A549 (cell line): ENCODE measurements at regions not wholly inside any gene's neighbourhood (a gene's known extent, or its start where the extent isn't known, plus 50 kb on each side); places are given as distances from the start of the nearest gene placed in this dataset.

Experiments
- ATAC-seq, 2 experiments: fragments of 200-7000 bp in 1 of 2; fragments of >200 bp in 1 of 2; cut with Nextera tagmentation in 1 of 2; cut with Tn5 transposase in 1 of 2; 3 replicates each; pipeline versions ENCODE4 v1.8.0 to v1.9.1; 2018 to 2020; ENCODE audit warnings: mild to moderate bottlenecking in 1 of 2, moderate library complexity in 1 of 2
- CTCF ChIA-PET: fragments of 300-600 bp; sonication (Branson Sonifier 250); formaldehyde crosslinking; extraction: SDS; loops from one replicate; lab custom pipeline; 2021; ENCODE audit warnings: antibody characterized with exemption, inconsistent platforms; lab: Yijun Ruan, JAX
- POLR2A ChIA-PET: fragments of 350-600 bp; formaldehyde crosslinking; extraction: SDS; loops from one replicate; lab custom pipeline; 2021; ENCODE audit warnings: antibody characterized with exemption, inconsistent platforms; lab: Yijun Ruan, JAX
- DNase-seq, 2 experiments: peaks; one replicate each; pipeline versions ENCODE4 v3.0.0 to v3.0.0-alpha.2; 2011 to 2016; ENCODE audit warnings: low read depth in 1 of 2, low spot score in 1 of 2
- FAIRE-seq: peaks from 2 replicates; lab custom pipeline; 2011; peaks lifted over from hg19 to GRCh38; lab: Jason Lieb, UNC
- H3K27ac ChIP-seq, 2 experiments: fragments of >200 bp; sonication (Bioruptor Twin); formaldehyde crosslinking; 3 replicates each; pipeline ENCODE4 v1.5.1; 2016 to 2017
- H3K4me1 ChIP-seq: fragments of >200 bp; sonication (Bioruptor Twin); formaldehyde crosslinking; 3 replicates; pipeline ENCODE4 v1.6.1; 2016
- H3K4me2 ChIP-seq: fragments of >200 bp; sonication (Bioruptor Twin); formaldehyde crosslinking; 3 replicates; pipeline ENCODE4 v1.6.1; 2016
- H3K4me3 ChIP-seq: fragments of >200 bp; sonication (Bioruptor Twin); formaldehyde crosslinking; 3 replicates; pipeline ENCODE4 v1.5.1; 2016
- H3K9me3 ChIP-seq: fragments of >200 bp; sonication (Bioruptor Twin); formaldehyde crosslinking; 3 replicates; pipeline ENCODE4 v1.6.1; 2016
- BCL3 ChIP-seq: fragments of >200 bp; sonication (Bioruptor Twin); formaldehyde crosslinking; IDR thresholded peaks from 3 replicates; pipeline ENCODE4 v1.6.1; 2016
- BHLHE40 ChIP-seq: IDR thresholded peaks from 2 replicates; pipeline ENCODE4 v1.6.1; 2012; ENCODE audit warnings: low read depth, low read length, inconsistent platforms
- CBX2 ChIP-seq: fragments of 200-600 bp; sonication (generic); IDR thresholded peaks from 2 replicates; pipeline ENCODE4 v1.6.1; 2016; ENCODE audit warnings: low read depth, mild to moderate bottlenecking, borderline replicate concordance
- CBX8 ChIP-seq: fragments of 200-600 bp; sonication (generic); IDR thresholded peaks from 2 replicates; pipeline ENCODE4 v1.6.1; 2016
- CHD2 ChIP-seq: fragments of 150-350 bp; IDR thresholded peaks from 2 replicates; pipeline ENCODE4 v1.6.1; 2014; ENCODE audit warnings: low read length; ENCODE audit not compliant: partially characterized antibody
- CHD4 ChIP-seq: fragments of 200-600 bp; sonication (generic); IDR thresholded peaks from 2 replicates; pipeline ENCODE4 v1.6.1; 2016; ENCODE audit warnings: antibody characterized with exemption, mild to moderate bottlenecking, borderline replicate concordance
- CTCF ChIP-seq: fragments of >200 bp; sonication (Bioruptor Twin); formaldehyde crosslinking; IDR thresholded peaks from 3 replicates; pipeline ENCODE4 v1.5.1; 2016
- E2F6 ChIP-seq: IDR thresholded peaks from 2 replicates; pipeline ENCODE4 v1.6.1; 2012; ENCODE audit warnings: low read depth, borderline replicate concordance
- EHMT2 ChIP-seq: fragments of 200-600 bp; sonication (generic); IDR thresholded peaks from 2 replicates; pipeline ENCODE4 v1.6.1; 2016; ENCODE audit warnings: antibody characterized with exemption, low read depth, mild to moderate bottlenecking, moderate library complexity
- EP300 ChIP-seq, 2 experiments: fragments of >200 bp; sonication (Bioruptor Twin); formaldehyde crosslinking; IDR thresholded peaks; 2 replicates in 1 of 2; 3 replicates in 1 of 2; pipeline ENCODE4 v1.6.1; 2016 to 2017
- FOSB ChIP-seq: fragments of 250-450 bp; sonication (Bioruptor Pico); IDR thresholded peaks from 2 replicates; pipeline ENCODE4 v1.5.0; 2020; ENCODE audit warnings: mild to moderate bottlenecking, moderate library complexity
- FOXS1 ChIP-seq: fragments of 250-450 bp; sonication (Bioruptor Pico); IDR thresholded peaks from 2 replicates; pipeline ENCODE4 v1.5.0; 2020; ENCODE audit warnings: mild to moderate bottlenecking, moderate library complexity
- HES2 ChIP-seq: fragments of >200 bp; sonication (Bioruptor Twin); formaldehyde crosslinking; IDR thresholded peaks from 2 replicates; pipeline ENCODE4 v1.6.1; 2016
- HMGXB4 ChIP-seq: fragments of 250-450 bp; sonication (Bioruptor Pico); IDR thresholded peaks from 2 replicates; pipeline ENCODE4 v1.5.0; 2021; ENCODE audit warnings: mild to moderate bottlenecking, moderate library complexity, borderline replicate concordance
- HOXA7 ChIP-seq: fragments of 250-450 bp; sonication (Bioruptor Pico); IDR thresholded peaks from 2 replicates; pipeline ENCODE4 v1.5.0; 2020; ENCODE audit warnings: mild to moderate bottlenecking, moderate library complexity
- HOXB13 ChIP-seq: fragments of 250-450 bp; sonication (Bioruptor Pico); IDR thresholded peaks from 2 replicates; pipeline ENCODE4 v1.5.0; 2020; ENCODE audit warnings: low read depth, mild to moderate bottlenecking, moderate library complexity
- KDM1A ChIP-seq: fragments of 200-600 bp; sonication (generic); IDR thresholded peaks from 2 replicates; pipeline ENCODE4 v1.6.1; 2016; ENCODE audit warnings: low read depth, mild to moderate bottlenecking
- MAX ChIP-seq: IDR thresholded peaks from 2 replicates; pipeline ENCODE4 v1.6.1; 2012
- MYC ChIP-seq: IDR thresholded peaks from 2 replicates; pipeline ENCODE4 v1.6.1; 2012; ENCODE audit warnings: mild to moderate bottlenecking, inconsistent platforms, low read length, improper control_type of control experiment, borderline replicate concordance
- PHF8 ChIP-seq: fragments of 200-600 bp; sonication (generic); IDR thresholded peaks from 2 replicates; pipeline ENCODE4 v1.6.1; 2016; ENCODE audit warnings: low read depth, mild to moderate bottlenecking, antibody characterized with exemption, moderate library complexity, borderline replicate concordance
- POLR2A ChIP-seq: IDR thresholded peaks from 2 replicates; pipeline ENCODE4 v1.6.1; 2012; ENCODE audit warnings: mild to moderate bottlenecking, low read length
- POLR2AphosphoS2 ChIP-seq: conservative IDR thresholded peaks from 2 replicates; pipeline ENCODE4 v1.6.1; 2012; ENCODE audit warnings: low read length, improper control_type of control experiment, inconsistent platforms
- RAD21 ChIP-seq, 2 experiments: fragments of >200 bp in 1 of 2; sonication (Bioruptor Twin) in 1 of 2; formaldehyde crosslinking in 1 of 2; IDR thresholded peaks in 1 of 2; conservative IDR thresholded peaks in 1 of 2; 2 replicates in 1 of 2; 3 replicates in 1 of 2; pipeline ENCODE4 v1.6.1; 2012 to 2018; ENCODE audit warnings: inconsistent platforms in 1 of 2
- SMC3 ChIP-seq: fragments of >200 bp; sonication (Bioruptor Twin); formaldehyde crosslinking; IDR thresholded peaks from 3 replicates; pipeline ENCODE4 v1.6.1; 2018; ENCODE audit warnings: inconsistent platforms
- TP53 ChIP-seq: fragments of 250-450 bp; sonication (Bioruptor Pico); IDR thresholded peaks from 2 replicates; pipeline ENCODE4 v1.5.0; 2021; ENCODE audit warnings: mild to moderate bottlenecking, moderate library complexity
- ZFP36 ChIP-seq: fragments of 450-650 bp; IDR thresholded peaks from 2 replicates; pipeline ENCODE4 v1.6.1; 2014; ENCODE audit warnings: borderline replicate concordance; ENCODE audit not compliant: partially characterized antibody
- ZNF302 ChIP-seq: fragments of 250-450 bp; sonication (Bioruptor Pico); IDR thresholded peaks from 2 replicates; pipeline ENCODE4 v1.9.0; 2021; ENCODE audit warnings: inconsistent platforms, mild to moderate bottlenecking, moderate library complexity
- ZSCAN20 ChIP-seq: fragments of 250-450 bp; sonication (Bioruptor Pico); IDR thresholded peaks from 2 replicates; pipeline ENCODE4 v1.8.0; 2022; ENCODE audit warnings: mild to moderate bottlenecking, moderate library complexity
- WGBS: methylation state at CpG from one replicate; pipeline ENCODE4 v1.1.6; 2017; ENCODE audit errors: missing lambda C conversion rate; 5-methylcytosine and 5-hydroxymethylcytosine counted together

GRCh38 chr12:20205854-20206253 is 162.5 kb upstream of the PDE3A start:
- H3K27ac ChIP-seq, result no peak overlapping the region
- 73% methylated on average over 2 of the region's 2 CpGs for WGBS

GRCh38 chr12:20206410-20206809 is 161.9 kb upstream of the PDE3A start:
- ChIA-PET POLR2A (no interaction called here), CTCF (no interaction called here)
- Histone ChIP-seq H3K4me2 (no peak overlapping the region), H3K4me3 (no peak overlapping the region), H3K9me3 (no peaks in the 10 kb centered on the region), H3K4me1 (peaks cover 22% of the 10 kb centered on the region)
- 77% methylated on average over 2 of the region's 2 CpGs for WGBS
- FAIRE-seq (peak; percentile 82), ATAC-seq (no peak), DNase-seq (no peak)
- TF ChIP-seq CTCF, result no peak
- TF ChIP-seq, all 56 proteins: peak for 0
- no peak overlapping the region for H3K27ac ChIP-seq

More at GRCh38 chr12:20205854-20206253, 162.5 kb upstream of the PDE3A start:
- Histone ChIP-seq H3K9me3 (no peaks in the 10 kb centered on the region), H3K4me2 (0 out of 3 replicates have a peak overlapping the region, but pooled peaks have one; percentile 2), H3K4me1 (peaks cover 17% of the 10 kb centered on the region), H3K4me3 (no peak overlapping the region)
- peak in 1 of 2 experiments; percentile 11 for DNase-seq
- no peak for ATAC-seq
- CTCF ChIA-PET, result no interaction called here
- no peak for FAIRE-seq
- no peak for TF ChIP-seq CBX8
- no peak for TF ChIP-seq HOXB13 (CRISPR knock-in tag)
- no peak for TF ChIP-seq BCL3
- no peak for TF ChIP-seq TP53
- TF ChIP-seq MAX, result no peak
- no peak for TF ChIP-seq FOXS1 (CRISPR knock-in tag)
- TF ChIP-seq RAD21 (conservative IDR thresholded peaks at IDR 0.05 in 1 of 2, IDR thresholded peaks at IDR 0.05 in 1 of 2), result no peak
- TF ChIP-seq BHLHE40, result no peak
- TF ChIP-seq CHD4, result no peak
- TF ChIP-seq PHF8, result no peak
- TF ChIP-seq FOSB (CRISPR knock-in tag), result no peak
- no peak for TF ChIP-seq CBX2
- TF ChIP-seq POLR2AphosphoS2, result no peak
- no peak for TF ChIP-seq MYC
- no peak for TF ChIP-seq EP300 (IDR thresholded peaks at IDR 0.05)
- no peak for TF ChIP-seq HOXA7 (CRISPR knock-in tag)
- POLR2A ChIA-PET, result no interaction called here

- Histone ChIP-seq H3K27ac (peak overlapping the region; percentile 72 to 87; a peak in 5 of 6 replicates), H3K4me1 (peaks cover 46% of the 10 kb centered on the region), H3K4me3 (no peak overlapping the region), H3K9me3 (peaks cover 14% of the 10 kb centered on the region), H3K4me2 (no peak overlapping the region)
- 68% methylated on average over 2 of the region's 2 CpGs for WGBS
- ATAC-seq (no peak), FAIRE-seq (no peak), DNase-seq (no peak)
- CTCF ChIA-PET, result interaction anchor here (1.0 kb wide), 1 partner anchor 9 kb away, joined by 3 read pairs; no protein-coding TSS in a partner anchor
- POLR2A ChIA-PET, result no interaction called here
- TF ChIP-seq RAD21 (conservative IDR thresholded peaks at IDR 0.05 in 1 of 2, IDR thresholded peaks at IDR 0.05 in 1 of 2), result no peak
- TF ChIP-seq CHD2, result no peak
- TF ChIP-seq CBX8, result no peak
- no peak for TF ChIP-seq HOXA7 (CRISPR knock-in tag)
- TF ChIP-seq E2F6, result no peak
- TF ChIP-seq KDM1A, result no peak
- no peak for TF ChIP-seq MAX
- TF ChIP-seq HMGXB4 (CRISPR knock-in tag), result no peak
- no peak for TF ChIP-seq HES2
- TF ChIP-seq FOSB (CRISPR knock-in tag), result no peak
- no peak for TF ChIP-seq ZNF302 (CRISPR knock-in tag)
- no peak for TF ChIP-seq POLR2A
- no peak for TF ChIP-seq EHMT2
- no peak for TF ChIP-seq SMC3
- TF ChIP-seq ZFP36, result no peak
- TF ChIP-seq ZSCAN20 (CRISPR knock-in tag), result no peak
These were observed 157.6 kb upstream of the PDE3A start for GRCh38 chr12:20210621-20211215.
